ENCODE measurements at regions not wholly inside any gene's neighbourhood (a gene's known extent, or its start where the extent isn't known, plus 50 kb on each side); places are given as distances from the start of the nearest gene placed in this dataset.
"Not testable (repeated sequence)": the region's sequence is repeated elsewhere in the genome, so short reads cannot be mapped to it uniquely, and the experiment has no call there.

- DNase-seq: peak; percentile 18
Measured at GRCh38 chr4:98828801-98829200, 100.1 kb downstream of the EIF4E start.

GRCh38 chr4:98827661-98828060, 101.3 kb downstream of the EIF4E start:
- no peak for DNase-seq

- DNase-seq: no peak
Measured at GRCh38 chr4:98822144-98822543, 106.8 kb downstream of the EIF4E start.

- not testable (repeated sequence) for DNase-seq
Measured at GRCh38 chr4:98818116-98818515, 110.8 kb downstream of the EIF4E start.

- DNase-seq: no peak
Measured at GRCh38 chr4:98816816-98817215, 112.1 kb downstream of the EIF4E start.

- DNase-seq: no peak
Measured at GRCh38 chr4:98816386-98816785, 112.5 kb downstream of the EIF4E start.

GRCh38 chr4:98804403-98804802, 124.5 kb downstream of the EIF4E start:
- DNase-seq: no peak

- no peak for DNase-seq
Measured at GRCh38 chr4:98803251-98803650, 125.7 kb downstream of the EIF4E start.

- no peak for DNase-seq
Measured at GRCh38 chr4:98802770-98803198, 126.1 kb downstream of the EIF4E start.

- no peak for DNase-seq
Measured at GRCh38 chr4:98801259-98801725, 127.6 kb downstream of the EIF4E start.

GRCh38 chr4:98796991-98797390, 131.9 kb downstream of the EIF4E start:
- DNase-seq: no peak

GRCh38 chr4:98794565-98795205, 134.2 kb downstream of the EIF4E start:
- DNase-seq: peak; percentile 46

GRCh38 chr4:98793658-98794057, 135.2 kb upstream of the TSPAN5 start:
- no peak for DNase-seq

- peak; percentile 32 for DNase-seq
Measured at GRCh38 chr4:98786866-98787265, 128.5 kb upstream of the TSPAN5 start.

- DNase-seq: no peak
Measured at GRCh38 chr4:98784947-98785706, 126.7 kb upstream of the TSPAN5 start.

- no peak for DNase-seq
Measured at GRCh38 chr4:98781641-98782357, 123.4 kb upstream of the TSPAN5 start.

- no peak for DNase-seq
Measured at GRCh38 chr4:98780926-98781325, 122.5 kb upstream of the TSPAN5 start.

- DNase-seq: no peak
Measured at GRCh38 chr4:98779088-98779487, 120.7 kb upstream of the TSPAN5 start.

- DNase-seq: peak; percentile 59
Measured at GRCh38 chr4:98778206-98778605, 119.8 kb upstream of the TSPAN5 start.

- no peak for DNase-seq
Measured at GRCh38 chr4:98775672-98776071, 117.3 kb upstream of the TSPAN5 start.

- DNase-seq: no peak
Measured at GRCh38 chr4:98773638-98774037, 115.2 kb upstream of the TSPAN5 start.

GRCh38 chr4:98771959-98772632, 113.7 kb upstream of the TSPAN5 start:
- DNase-seq: no peak

- no peak for DNase-seq
Measured at GRCh38 chr4:98765771-98766170, 107.4 kb upstream of the TSPAN5 start.

Measured in EL (cell line).